HFFc6 (cell line): ENCODE measurements at regions not wholly inside any gene's neighbourhood (a gene's known extent, or its start where the extent isn't known, plus 50 kb on each side); places are given as distances from the start of the nearest gene placed in this dataset.

ENCODE experiments used
- DNase-seq: peaks from one replicate; pipeline ENCODE4 v3.0.0-alpha.2; 2018
- H3K27ac Mint-ChIP-seq: 2 replicates; pipeline ENCODE4 v1.8.0; 2020; ENCODE audit warnings: mild to moderate bottlenecking, mixed read lengths
- H3K27me3 Mint-ChIP-seq: 2 replicates; pipeline ENCODE4 v1.8.0; 2021; ENCODE audit warnings: mild to moderate bottlenecking, moderate library complexity, mixed read lengths; ENCODE audit not compliant: insufficient read depth
- H3K36me3 Mint-ChIP-seq: 2 replicates; pipeline ENCODE4 v1.8.0; 2021; ENCODE audit warnings: low read depth, mixed read lengths
- H3K4me1 Mint-ChIP-seq: 2 replicates; pipeline ENCODE4 v1.8.0; 2020; ENCODE audit warnings: low read depth, mixed read lengths
- H3K4me3 Mint-ChIP-seq: 2 replicates; pipeline ENCODE4 v1.8.0; 2020; ENCODE audit warnings: mild to moderate bottlenecking, moderate library complexity, mixed read lengths
- H3K9me3 Mint-ChIP-seq: 2 replicates; pipeline ENCODE4 v1.8.0; 2020; ENCODE audit warnings: mild to moderate bottlenecking, mixed read lengths
- TF ChIP-seq, protein P1 (sequence below): fragments of 200-600 bp; sonication (generic); IDR thresholded peaks from 2 replicates; pipeline ENCODE4 v1.5.0; 2021; ENCODE audit warnings: antibody characterized with exemption, mild to moderate bottlenecking

DNA sequence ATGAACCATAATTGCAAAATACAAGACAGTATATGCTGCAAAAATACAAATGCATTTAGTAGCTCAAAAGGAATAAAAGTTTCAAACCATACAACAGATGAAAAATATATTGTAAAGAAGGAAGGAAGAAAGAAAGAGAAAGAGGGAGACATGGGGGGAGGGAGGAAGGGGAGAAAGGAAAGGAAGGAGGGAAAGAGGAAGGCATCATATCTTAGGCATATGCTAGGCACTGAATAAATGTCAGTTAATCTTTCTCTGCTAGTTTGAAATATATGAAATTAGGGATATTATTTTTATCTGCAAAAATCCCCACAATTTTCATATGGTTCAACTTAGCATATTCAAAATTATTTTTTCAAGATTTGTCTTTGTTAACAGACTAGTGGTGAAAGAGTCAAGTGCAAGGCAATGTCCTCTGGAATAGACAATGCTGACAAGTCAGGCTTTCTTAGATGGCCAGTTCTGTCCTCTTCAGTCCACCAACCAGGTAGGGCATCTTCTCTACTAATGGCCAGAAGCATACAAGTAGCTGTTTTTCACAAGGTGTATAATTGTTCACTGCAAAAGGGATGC lies 506.4 kb downstream of the PRKD1 start:
- no peak for DNase-seq
- Mint-ChIP-seq H3K36me3 (no peaks in the 10 kb centered on the region), H3K4me3 (no peak overlapping the region), H3K27ac (no peak overlapping the region), H3K27me3 (no peaks in the 10 kb centered on the region), H3K4me1 (peaks cover 15% of the 10 kb centered on the region), H3K9me3 (no peaks in the 10 kb centered on the region)
- TF ChIP-seq, protein P1, sequence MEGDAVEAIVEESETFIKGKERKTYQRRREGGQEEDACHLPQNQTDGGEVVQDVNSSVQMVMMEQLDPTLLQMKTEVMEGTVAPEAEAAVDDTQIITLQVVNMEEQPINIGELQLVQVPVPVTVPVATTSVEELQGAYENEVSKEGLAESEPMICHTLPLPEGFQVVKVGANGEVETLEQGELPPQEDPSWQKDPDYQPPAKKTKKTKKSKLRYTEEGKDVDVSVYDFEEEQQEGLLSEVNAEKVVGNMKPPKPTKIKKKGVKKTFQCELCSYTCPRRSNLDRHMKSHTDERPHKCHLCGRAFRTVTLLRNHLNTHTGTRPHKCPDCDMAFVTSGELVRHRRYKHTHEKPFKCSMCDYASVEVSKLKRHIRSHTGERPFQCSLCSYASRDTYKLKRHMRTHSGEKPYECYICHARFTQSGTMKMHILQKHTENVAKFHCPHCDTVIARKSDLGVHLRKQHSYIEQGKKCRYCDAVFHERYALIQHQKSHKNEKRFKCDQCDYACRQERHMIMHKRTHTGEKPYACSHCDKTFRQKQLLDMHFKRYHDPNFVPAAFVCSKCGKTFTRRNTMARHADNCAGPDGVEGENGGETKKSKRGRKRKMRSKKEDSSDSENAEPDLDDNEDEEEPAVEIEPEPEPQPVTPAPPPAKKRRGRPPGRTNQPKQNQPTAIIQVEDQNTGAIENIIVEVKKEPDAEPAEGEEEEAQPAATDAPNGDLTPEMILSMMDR: peak; percentile 40

DNA sequence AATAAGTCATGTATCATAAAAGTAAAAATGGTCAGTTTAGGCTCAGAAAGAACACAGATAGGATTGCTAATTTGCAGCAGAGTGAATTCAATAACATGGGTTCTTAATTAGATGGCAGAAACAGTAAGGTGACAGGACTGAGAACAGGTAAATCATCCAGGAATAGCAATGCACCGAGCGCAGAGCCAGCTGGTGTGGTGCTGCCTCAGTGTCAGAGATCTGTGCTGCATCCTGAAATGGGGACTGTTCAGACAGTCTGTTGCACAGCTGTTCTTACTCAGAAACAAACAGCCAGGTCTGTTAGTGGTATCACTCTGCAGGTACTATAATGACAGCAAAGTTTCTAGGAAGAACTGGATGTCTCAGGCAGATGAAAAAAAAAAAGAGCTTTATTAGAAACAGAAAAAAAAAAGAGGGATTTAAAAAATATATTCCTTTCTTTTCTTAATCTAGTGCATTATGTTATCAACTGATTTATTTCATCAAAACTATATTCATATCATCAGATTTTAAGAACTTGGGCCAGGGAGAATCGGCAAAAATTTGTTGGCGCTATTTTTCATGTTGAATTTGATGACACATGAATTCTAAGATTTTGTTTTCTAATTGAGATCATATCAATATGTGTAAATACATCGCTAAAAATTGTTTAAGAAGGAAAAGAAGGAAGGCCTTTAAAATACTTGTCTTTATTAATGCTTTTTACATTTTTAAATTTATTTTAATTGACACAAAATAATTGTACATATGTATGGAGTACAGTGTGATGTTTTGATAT lies 501.8 kb downstream of the PRKD1 start:
- Mint-ChIP-seq H3K27me3 (no peaks in the 10 kb centered on the region), H3K36me3 (no peaks in the 10 kb centered on the region; the same call in 1 of the 2 replicates), H3K4me3 (no peak overlapping the region), H3K27ac (no peak overlapping the region), H3K4me1 (no peaks in the 10 kb centered on the region), H3K9me3 (no peaks in the 10 kb centered on the region; the same call in 1 of the 2 replicates)
- no peak for DNase-seq
- TF ChIP-seq, protein P1: no peak

DNA sequence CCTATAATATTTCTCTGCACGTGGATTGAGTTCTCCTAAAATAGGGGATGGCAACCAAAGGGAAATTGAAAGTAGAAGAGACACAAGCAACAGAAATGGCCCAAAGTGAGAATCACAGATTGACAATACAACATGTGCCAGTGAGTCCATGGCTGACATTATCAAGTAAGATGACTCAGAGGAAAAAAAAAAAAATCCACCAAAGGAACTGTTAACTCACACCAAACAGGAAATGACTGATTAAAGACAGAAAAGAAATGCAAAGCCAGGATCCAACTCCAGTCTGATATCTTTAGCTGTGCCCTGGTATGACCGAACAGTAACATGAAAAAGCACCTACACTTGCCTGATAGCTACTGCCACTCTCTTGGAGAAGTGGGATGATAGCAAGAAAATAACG lies 485.0 kb downstream of the PRKD1 start:
- no peaks in the 10 kb centered on the region for H3K27me3 Mint-ChIP-seq
- no peaks in the 10 kb centered on the region for H3K9me3 Mint-ChIP-seq
- peak; percentile 54 for DNase-seq
- H3K4me3 Mint-ChIP-seq: peak overlapping the region; percentile 2; the same call in 1 of the 2 replicates
- H3K27ac Mint-ChIP-seq: peak overlapping the region; percentile 52
- TF ChIP-seq, protein P1: no peak
- peaks cover 38% of the 10 kb centered on the region for H3K4me1 Mint-ChIP-seq
- peaks cover 11% of the 10 kb centered on the region for H3K36me3 Mint-ChIP-seq

DNA sequence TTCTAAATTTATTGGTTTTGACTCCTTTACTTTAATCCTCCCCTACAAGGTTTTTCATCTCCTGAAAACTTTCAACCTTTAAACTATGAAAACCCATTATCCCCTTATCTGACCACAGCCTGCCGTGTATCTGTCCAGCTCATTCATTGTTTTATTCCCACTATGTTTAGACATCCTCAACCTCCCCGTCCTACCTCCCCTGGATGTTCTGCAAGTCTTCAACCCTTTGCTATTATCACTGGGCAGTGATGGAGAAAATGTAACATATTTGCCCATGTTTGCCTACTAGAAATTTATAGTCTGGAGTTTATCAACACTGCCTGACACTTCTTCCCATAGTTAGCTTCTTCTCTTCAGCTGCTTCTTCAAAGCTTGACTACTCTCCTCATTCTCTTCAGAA lies 483.4 kb downstream of the PRKD1 start:
- no peak for DNase-seq
- no peak overlapping the region for H3K4me3 Mint-ChIP-seq
- H3K27ac Mint-ChIP-seq: no peak overlapping the region
- peaks cover 36% of the 10 kb centered on the region for H3K4me1 Mint-ChIP-seq
- no peaks in the 10 kb centered on the region for H3K27me3 Mint-ChIP-seq
- peaks cover 7% of the 10 kb centered on the region for H3K36me3 Mint-ChIP-seq
- TF ChIP-seq, protein P1: no peak
- no peaks in the 10 kb centered on the region for H3K9me3 Mint-ChIP-seq

DNA sequence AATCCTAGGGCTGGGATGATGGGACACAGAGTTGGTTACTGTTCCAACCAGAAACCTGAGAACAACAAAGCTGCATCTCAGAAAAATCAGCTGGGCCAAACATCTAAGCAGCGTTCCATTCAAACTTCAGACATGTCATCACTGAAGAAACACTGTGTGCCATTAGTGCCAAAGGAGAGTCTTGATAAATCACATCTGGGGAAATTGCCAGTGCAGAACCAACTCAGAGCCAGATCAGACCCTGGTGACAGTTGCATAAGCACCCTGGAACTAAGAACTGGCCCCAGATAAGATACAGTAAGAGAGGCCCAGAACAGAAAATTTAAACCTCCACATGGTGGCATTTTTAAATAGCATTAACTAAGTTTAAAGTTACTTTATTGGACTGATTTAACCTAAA lies 482.8 kb downstream of the PRKD1 start:
- TF ChIP-seq, protein P1: no peak
- Mint-ChIP-seq H3K4me3 (no peak overlapping the region), H3K9me3 (no peaks in the 10 kb centered on the region), H3K27me3 (no peaks in the 10 kb centered on the region), H3K36me3 (peaks cover 7% of the 10 kb centered on the region), H3K27ac (no peak overlapping the region), H3K4me1 (peaks cover 33% of the 10 kb centered on the region)
- no peak for DNase-seq
